Ascending aorta (tissue), 2 donors: ENCODE measurements at regions not wholly inside any gene's neighbourhood (a gene's known extent, or its start where the extent isn't known, plus 50 kb on each side); places are given as distances from the start of the nearest gene placed in this dataset.

Source experiments
- DNase-seq, 2 donors: peaks; one replicate each; pipeline ENCODE4 v3.0.0-alpha.2; 2019; ENCODE audit warnings: low spot score in 2 of 2
- H3K27ac ChIP-seq, 2 donors: fragments of 200-600 bp; sonication (generic); one replicate each; pipeline ENCODE4 v1.5.1; 2016 to 2017; ENCODE audit warnings: mild to moderate bottlenecking in 1 of 2
- H3K27me3 ChIP-seq: fragments of 200-600 bp; sonication (generic); one replicate; pipeline ENCODE4 v1.5.1; 2017
- H3K36me3 ChIP-seq, 2 donors: fragments of 200-600 bp; sonication (generic); one replicate each; pipeline ENCODE4 v1.5.1; 2016
- H3K4me1 ChIP-seq, 2 donors: fragments of 200-600 bp; sonication (generic); one replicate each; pipeline ENCODE4 v1.5.1; 2016 to 2017; ENCODE audit warnings: mild to moderate bottlenecking in 1 of 2
- H3K4me3 ChIP-seq, 2 donors: fragments of 200-600 bp; sonication (generic); one replicate each; pipeline ENCODE4 v1.5.1; 2016 to 2017; ENCODE audit warnings: mild to moderate bottlenecking in 1 of 2
- H3K9me3 ChIP-seq, 2 donors: fragments of 200-600 bp; sonication (generic); one replicate each; pipeline ENCODE4 v1.5.1; 2016
- CTCF ChIP-seq, 3 experiments: fragments of 200-600 bp in 2 of 3; fragments of 450-650 bp in 1 of 3; sonication (generic) in 2 of 3; IDR thresholded peaks; one replicate each; pipeline ENCODE4 v1.5.1; 2016 to 2019; ENCODE audit warnings: antibody characterized with exemption in 3 of 3, mild to moderate bottlenecking in 1 of 3, moderate library complexity in 1 of 3
- intact Hi-C: fragments of 100-400 bp; cut with DNase I; formaldehyde crosslinking; loops from one replicate; pipeline ENCODE4 v1.15.1; 2023

- no peak for TF ChIP-seq CTCF (IDR thresholded peaks at IDR 0.05)
- Histone ChIP-seq H3K4me1 (no peaks in the 10 kb centered on the region), H3K9me3 (no peaks in the 10 kb centered on the region), H3K36me3 (no peaks in the 10 kb centered on the region), H3K27ac (no peak overlapping the region), H3K4me3 (no peak overlapping the region), H3K27me3 (no peaks in the 10 kb centered on the region)
- DNase-seq: no peak
- intact Hi-C loops: no loop called here
Observed at GRCh38 chr6:4714961-4715501, 61.2 kb upstream of the CDYL start.

GRCh38 chr6:4712291-4712690 is 63.9 kb upstream of the CDYL start:
- no peak for DNase-seq
- Histone ChIP-seq H3K4me1 (no peaks in the 10 kb centered on the region), H3K9me3 (peaks cover 0 to 9% of the 10 kb centered on the region in 2 donors), H3K27me3 (no peaks in the 10 kb centered on the region), H3K4me3 (no peak overlapping the region), H3K36me3 (no peaks in the 10 kb centered on the region), H3K27ac (no peak overlapping the region)
- intact Hi-C loops: no loop called here
- no peak for TF ChIP-seq CTCF (IDR thresholded peaks at IDR 0.05)

- Histone ChIP-seq H3K4me3 (no peak overlapping the region), H3K27ac (no peak overlapping the region), H3K36me3 (no peaks in the 10 kb centered on the region), H3K27me3 (no peaks in the 10 kb centered on the region), H3K4me1 (no peaks in the 10 kb centered on the region), H3K9me3 (peaks cover 0 to 10% of the 10 kb centered on the region in 2 donors)
- TF ChIP-seq CTCF (IDR thresholded peaks at IDR 0.05): no peak
- DNase-seq: no peak
- intact Hi-C loops: no loop called here
Observed at GRCh38 chr6:4707011-4707410, 69.2 kb upstream of the CDYL start.

- Histone ChIP-seq H3K4me3 (no peak overlapping the region), H3K27me3 (no peaks in the 10 kb centered on the region), H3K27ac (no peak overlapping the region), H3K4me1 (no peaks in the 10 kb centered on the region), H3K36me3 (no peaks in the 10 kb centered on the region), H3K9me3 (peaks cover 0 to 10% of the 10 kb centered on the region in 2 donors)
- DNase-seq: no peak
- intact Hi-C loops: no loop called here
- no peak for TF ChIP-seq CTCF (IDR thresholded peaks at IDR 0.05)
Observed at GRCh38 chr6:4705809-4706208, 70.4 kb upstream of the CDYL start.

- TF ChIP-seq CTCF (IDR thresholded peaks at IDR 0.05): no peak
- intact Hi-C loops: no loop called here
- Histone ChIP-seq H3K36me3 (no peaks in the 10 kb centered on the region), H3K4me3 (no peak overlapping the region), H3K27ac (no peak overlapping the region), H3K4me1 (no peaks in the 10 kb centered on the region), H3K9me3 (peaks cover 0 to 10% of the 10 kb centered on the region in 2 donors), H3K27me3 (no peaks in the 10 kb centered on the region)
- no peak for DNase-seq
Observed at GRCh38 chr6:4703382-4703781, 72.8 kb upstream of the CDYL start.
